Breast epithelium (tissue), 4 donors: ENCODE measurements at regions not wholly inside any gene's neighbourhood (a gene's known extent, or its start where the extent isn't known, plus 50 kb on each side); places are given as distances from the start of the nearest gene placed in this dataset.

Source experiments
- DNase-seq, 2 donors: peaks; one replicate each; pipeline ENCODE4 v3.0.0-alpha.2; 2019; ENCODE audit warnings: low spot score in 2 of 2
- H3K27ac ChIP-seq, 2 donors: fragments of 200-600 bp; sonication (generic) in 1 of 2; one replicate each; pipeline ENCODE4 v1.5.1; 2016 to 2019; ENCODE audit warnings: mild to moderate bottlenecking in 1 of 2
- H3K27me3 ChIP-seq, 2 donors: fragments of 200-600 bp; sonication (generic) in 1 of 2; one replicate each; pipeline versions ENCODE4 v1.5.1 to v1.6.0; 2017 to 2019; ENCODE audit warnings: control low read depth in 1 of 2, mild to moderate bottlenecking in 1 of 2
- H3K36me3 ChIP-seq: fragments of 200-600 bp; one replicate; pipeline ENCODE4 v1.5.1; 2019
- H3K4me1 ChIP-seq, 2 donors: fragments of 200-600 bp; sonication (generic); one replicate each; pipeline ENCODE4 v1.5.1; 2016 to 2019; ENCODE audit warnings: control low read depth in 1 of 2
- H3K4me3 ChIP-seq, 3 donors: fragments of 200-600 bp; sonication (generic); 1 replicate in 2 of 3; 2 replicates in 1 of 3; pipeline ENCODE4 v1.5.1; 2016 to 2019; ENCODE audit warnings: mild to moderate bottlenecking in 3 of 3, moderate library complexity in 2 of 3
- H3K9me3 ChIP-seq, 2 donors: fragments of 200-600 bp; sonication (generic) in 1 of 2; one replicate each; pipeline ENCODE4 v1.5.1; 2016 to 2019; ENCODE audit warnings: control low read depth in 1 of 2
- CTCF ChIP-seq, 3 donors: fragments of 450-650 bp; IDR thresholded peaks; one replicate each; pipeline ENCODE4 v1.5.1; 2016 to 2017; ENCODE audit warnings: antibody characterized with exemption in 3 of 3, mild to moderate bottlenecking in 3 of 3, moderate library complexity in 3 of 3
- POLR2A ChIP-seq: fragments of 450-650 bp; IDR thresholded peaks from one replicate; pipeline ENCODE4 v1.6.1; 2016; ENCODE audit warnings: antibody characterized with exemption, mild to moderate bottlenecking, moderate library complexity
- POLR2AphosphoS5 ChIP-seq, 3 donors: sonication (generic); formaldehyde crosslinking; IDR thresholded peaks; one replicate each; pipeline ENCODE4 v1.6.1; 2017; ENCODE audit warnings: antibody characterized with exemption in 3 of 3
- intact Hi-C: fragments of 100-400 bp; cut with DNase I; formaldehyde crosslinking; loops from one replicate; pipeline ENCODE4 v1.15.1; 2023; ENCODE audit warnings: low total_unique reads

- TF ChIP-seq POLR2AphosphoS5 (IDR thresholded peaks at IDR 0.05) = no peak
- TF ChIP-seq POLR2A = no peak
- no peak for TF ChIP-seq CTCF (IDR thresholded peaks at IDR 0.05)
- no peak for DNase-seq
- no peak overlapping the region for H3K4me3 ChIP-seq
- no peak overlapping the region for H3K27ac ChIP-seq
- intact Hi-C loops = no loop called here
- H3K4me1 ChIP-seq = no peaks in the 10 kb centered on the region
- no peaks in the 10 kb centered on the region for H3K27me3 ChIP-seq
- H3K9me3 ChIP-seq = no peaks in the 10 kb centered on the region
- H3K36me3 ChIP-seq = no peaks in the 10 kb centered on the region
These were observed 135.3 kb upstream of the CTTNBP2NL start for GRCh38 chr1:112260699-112261098.

DNA sequence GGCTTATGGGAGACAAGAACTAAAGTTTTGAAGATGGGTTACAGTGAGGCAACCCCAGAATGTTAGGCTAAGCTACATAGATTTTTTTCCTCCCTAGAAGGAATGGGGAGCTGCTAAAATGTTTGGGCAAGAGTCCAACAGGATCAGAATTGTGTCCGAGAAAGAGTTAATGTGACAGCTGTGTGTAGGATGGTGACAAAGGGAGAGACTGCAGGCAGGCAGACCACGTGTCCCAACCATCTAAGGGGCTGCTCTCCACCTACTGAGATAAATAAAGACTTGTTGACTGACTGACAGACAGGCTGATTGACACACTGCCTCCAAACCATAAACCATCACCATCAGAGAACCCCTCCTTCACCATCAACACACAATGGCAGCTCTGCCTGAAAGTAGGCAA is 133.7 kb upstream of the CTTNBP2NL start:
- Histone ChIP-seq H3K4me3 (no peak overlapping the region), H3K27ac (no peak overlapping the region), H3K4me1 (no peaks in the 10 kb centered on the region), H3K36me3 (no peaks in the 10 kb centered on the region), H3K27me3 (no peaks in the 10 kb centered on the region), H3K9me3 (no peaks in the 10 kb centered on the region)
- DNase-seq = no peak
- intact Hi-C loops = no loop called here
- TF ChIP-seq POLR2AphosphoS5 (IDR thresholded peaks at IDR 0.05) (no peak), POLR2A (no peak), CTCF (IDR thresholded peaks at IDR 0.05) (no peak)

GRCh38 chr1:112263042-112263441 is 133.0 kb upstream of the CTTNBP2NL start:
- no peaks in the 10 kb centered on the region for H3K4me1 ChIP-seq
- H3K9me3 ChIP-seq = no peaks in the 10 kb centered on the region
- intact Hi-C loops = no loop called here
- no peaks in the 10 kb centered on the region for H3K27me3 ChIP-seq
- H3K27ac ChIP-seq = no peak overlapping the region
- DNase-seq = no peak
- TF ChIP-seq CTCF (IDR thresholded peaks at IDR 0.05) (no peak), POLR2A (no peak), POLR2AphosphoS5 (IDR thresholded peaks at IDR 0.05) (no peak)
- H3K36me3 ChIP-seq = no peaks in the 10 kb centered on the region
- H3K4me3 ChIP-seq = no peak overlapping the region

DNA sequence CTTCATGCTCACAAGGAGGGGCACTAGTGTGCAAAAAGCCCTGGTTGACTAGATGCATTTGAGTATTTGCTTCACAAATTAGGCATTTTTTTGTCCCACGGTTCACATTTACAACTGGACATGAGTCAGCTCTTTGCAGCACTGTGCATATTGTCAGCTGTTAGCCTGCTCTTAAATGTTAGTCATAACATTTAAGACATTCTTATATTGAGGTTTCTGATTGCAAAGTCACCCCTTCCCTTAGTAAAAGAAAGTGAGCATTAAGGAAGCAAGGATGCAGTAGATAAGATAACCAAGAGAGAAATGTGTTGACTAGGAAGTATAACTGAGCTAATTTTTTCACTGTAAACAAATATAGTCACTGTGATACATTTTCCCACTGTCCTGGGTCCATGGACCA is 132.6 kb upstream of the CTTNBP2NL start:
- Histone ChIP-seq H3K4me3 (no peak overlapping the region), H3K27me3 (no peaks in the 10 kb centered on the region), H3K36me3 (no peaks in the 10 kb centered on the region), H3K9me3 (no peaks in the 10 kb centered on the region), H3K27ac (peak overlapping the region in 1 of 2 donors; percentile 85), H3K4me1 (no peaks in the 10 kb centered on the region)
- no peak for DNase-seq
- intact Hi-C loops = no loop called here
- TF ChIP-seq POLR2AphosphoS5 (IDR thresholded peaks at IDR 0.05) (no peak), CTCF (IDR thresholded peaks at IDR 0.05) (no peak), POLR2A (no peak)

DNA sequence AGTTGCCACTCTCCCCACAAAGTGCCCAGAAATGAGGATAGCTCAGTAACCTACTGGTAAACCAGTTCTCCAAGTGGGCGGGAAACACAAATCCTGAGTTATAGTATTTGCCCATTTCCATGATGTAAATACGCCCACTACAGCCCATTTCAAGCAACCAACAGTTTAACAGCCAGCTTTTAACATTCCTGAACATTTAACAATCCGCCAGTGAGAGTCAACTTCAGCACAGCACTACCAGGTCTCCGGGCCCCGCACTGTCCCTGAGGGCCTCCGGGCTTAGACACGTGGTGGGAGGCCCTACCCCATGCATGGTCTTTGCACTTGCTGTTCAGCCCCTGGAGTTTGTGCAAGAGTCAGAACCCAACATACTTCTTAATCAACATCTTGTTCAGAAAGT is 132.0 kb upstream of the CTTNBP2NL start:
- Histone ChIP-seq H3K27me3 (no peaks in the 10 kb centered on the region), H3K36me3 (no peaks in the 10 kb centered on the region), H3K4me1 (no peaks in the 10 kb centered on the region), H3K9me3 (no peaks in the 10 kb centered on the region), H3K4me3 (no peak overlapping the region), H3K27ac (peak overlapping the region in 1 of 2 donors; percentile 85)
- no peak for DNase-seq
- TF ChIP-seq POLR2AphosphoS5 (IDR thresholded peaks at IDR 0.05) (no peak), POLR2A (no peak), CTCF (IDR thresholded peaks at IDR 0.05) (no peak)
- intact Hi-C loops = no loop called here
